HG02642 (cell line): ENCODE measurements at regions not wholly inside any gene's neighbourhood (a gene's known extent, or its start where the extent isn't known, plus 50 kb on each side); places are given as distances from the start of the nearest gene placed in this dataset.
"Not testable (repeated sequence)": the region's sequence is repeated elsewhere in the genome, so short reads cannot be mapped to it uniquely, and the experiment has no call there.

Experiments used
- ATAC-seq: cut with Tn5 transposase; IDR thresholded peaks from one replicate; pipeline ENCODE4 v1.9.1; 2021; ENCODE audit warnings: mild to moderate bottlenecking; ENCODE audit not compliant: unreplicated experiment, poor library complexity

GRCh38 chr15:77844798-77845446, 212.2 kb upstream of the LINGO1 start:
- ATAC-seq = no peak

GRCh38 chr15:77843546-77843945, 210.8 kb upstream of the LINGO1 start:
- ATAC-seq = no peak

- no peak for ATAC-seq
Measured at GRCh38 chr15:77840991-77841775, 208.5 kb upstream of the LINGO1 start.

DNA sequence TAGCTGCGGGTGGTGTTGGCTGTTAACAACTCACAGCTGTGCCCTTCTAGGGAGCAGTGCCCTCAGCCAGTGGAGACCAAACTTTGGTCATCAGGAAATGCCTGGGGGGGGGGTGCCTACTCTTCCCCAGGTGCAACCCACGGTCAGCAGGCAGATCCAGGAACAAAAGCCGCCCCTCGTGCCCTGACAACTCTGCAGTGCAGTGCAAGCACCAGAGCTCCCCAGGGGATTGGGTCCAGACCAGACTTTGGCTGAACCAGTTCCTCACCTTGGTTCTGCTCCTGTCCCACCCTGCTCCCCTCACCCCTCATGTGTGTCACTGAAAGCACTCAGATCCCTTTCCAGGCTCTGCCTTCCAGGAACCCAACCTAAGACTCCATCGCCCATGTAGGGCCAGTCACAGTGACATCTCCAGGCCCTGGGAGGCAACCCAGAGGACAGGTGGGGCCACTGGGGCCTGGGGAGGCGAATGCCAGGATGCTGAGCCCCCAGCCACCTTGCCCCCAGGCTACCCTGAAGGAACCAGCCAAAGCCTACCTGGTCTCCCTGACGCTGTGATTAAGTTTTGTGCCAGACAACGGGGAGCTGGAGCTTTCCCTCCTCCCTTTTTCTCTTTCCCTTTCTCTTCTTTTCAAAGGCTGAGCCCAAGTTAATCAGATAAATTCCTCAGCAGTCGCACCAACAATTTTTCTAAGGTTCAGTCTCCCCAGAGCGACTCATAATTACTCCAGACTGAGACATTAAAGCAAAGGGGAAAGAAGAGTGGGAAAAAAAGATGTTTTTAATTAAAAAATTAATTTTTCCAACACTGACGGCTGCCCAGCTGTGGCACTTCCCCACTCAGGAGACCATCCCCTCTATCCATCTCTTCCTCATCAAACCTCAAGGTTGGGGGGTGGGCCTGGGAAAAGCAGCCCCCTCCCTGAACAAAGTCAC, 207.5 kb upstream of the LINGO1 start:
- no peak for ATAC-seq

GRCh38 chr15:77839456-77839855, 206.7 kb upstream of the LINGO1 start:
- ATAC-seq = no peak

- no peak for ATAC-seq
Measured at GRCh38 chr15:77838595-77838994, 205.9 kb upstream of the LINGO1 start.

DNA sequence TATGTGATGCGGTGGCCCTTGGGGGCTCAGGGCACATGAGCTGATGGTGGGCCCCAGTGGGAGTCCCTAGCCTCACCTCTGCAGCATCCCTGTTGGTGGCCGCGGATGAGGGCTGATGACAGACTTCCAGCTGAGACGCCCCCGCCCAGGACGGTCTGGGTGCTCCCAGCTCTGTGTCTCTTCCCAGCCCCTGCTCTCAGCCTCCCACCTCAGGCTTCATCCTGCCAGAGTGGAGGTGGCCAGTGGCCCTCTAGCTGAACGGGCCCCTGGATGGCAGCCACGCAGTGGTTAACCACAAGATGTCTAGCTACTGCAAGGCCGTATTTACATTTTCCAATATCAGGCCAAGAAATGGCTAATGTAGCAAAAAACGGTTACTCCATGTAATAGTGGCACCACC, 205.3 kb upstream of the LINGO1 start:
- ATAC-seq = no peak

GRCh38 chr15:77837649-77838025, 204.9 kb upstream of the LINGO1 start:
- no peak for ATAC-seq

DNA sequence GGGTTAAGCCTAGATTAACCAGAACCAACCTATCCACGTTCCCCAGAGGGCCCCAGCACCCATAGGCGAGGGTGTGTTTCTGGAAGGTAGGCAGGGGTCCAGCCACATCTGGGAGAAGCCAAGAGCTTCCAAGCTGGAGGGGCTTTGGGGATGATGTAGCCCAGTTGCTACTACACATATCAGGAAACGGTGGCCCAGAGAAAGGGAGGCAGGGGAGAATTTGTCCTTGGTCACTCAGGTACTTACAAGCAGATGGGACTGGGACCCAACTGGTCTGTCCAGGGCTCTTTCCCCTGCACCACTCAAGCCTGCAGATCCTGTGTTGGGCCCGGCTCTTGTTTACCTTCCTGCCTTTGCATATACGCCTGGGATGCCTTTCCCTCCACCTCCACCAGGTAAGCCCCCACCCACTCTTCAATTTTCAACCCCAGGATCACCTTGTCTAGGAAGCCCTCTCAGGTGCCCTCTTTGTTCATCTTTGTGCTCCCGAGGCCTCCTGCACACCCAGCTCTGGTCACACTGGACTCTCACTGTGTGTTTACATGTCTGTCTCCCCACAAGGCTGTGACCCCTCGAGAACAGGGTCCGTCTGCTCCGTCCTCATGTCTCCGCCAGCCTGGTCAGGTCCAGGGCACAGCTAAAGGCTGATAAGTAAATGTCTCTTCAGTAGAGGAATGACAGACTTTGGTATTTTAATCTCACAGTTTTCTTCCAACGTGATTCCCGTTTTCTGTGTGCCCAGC, 204.4 kb upstream of the LINGO1 start:
- no peak for ATAC-seq

GRCh38 chr15:77836121-77836692, 203.5 kb upstream of the LINGO1 start:
- ATAC-seq = no peak

DNA sequence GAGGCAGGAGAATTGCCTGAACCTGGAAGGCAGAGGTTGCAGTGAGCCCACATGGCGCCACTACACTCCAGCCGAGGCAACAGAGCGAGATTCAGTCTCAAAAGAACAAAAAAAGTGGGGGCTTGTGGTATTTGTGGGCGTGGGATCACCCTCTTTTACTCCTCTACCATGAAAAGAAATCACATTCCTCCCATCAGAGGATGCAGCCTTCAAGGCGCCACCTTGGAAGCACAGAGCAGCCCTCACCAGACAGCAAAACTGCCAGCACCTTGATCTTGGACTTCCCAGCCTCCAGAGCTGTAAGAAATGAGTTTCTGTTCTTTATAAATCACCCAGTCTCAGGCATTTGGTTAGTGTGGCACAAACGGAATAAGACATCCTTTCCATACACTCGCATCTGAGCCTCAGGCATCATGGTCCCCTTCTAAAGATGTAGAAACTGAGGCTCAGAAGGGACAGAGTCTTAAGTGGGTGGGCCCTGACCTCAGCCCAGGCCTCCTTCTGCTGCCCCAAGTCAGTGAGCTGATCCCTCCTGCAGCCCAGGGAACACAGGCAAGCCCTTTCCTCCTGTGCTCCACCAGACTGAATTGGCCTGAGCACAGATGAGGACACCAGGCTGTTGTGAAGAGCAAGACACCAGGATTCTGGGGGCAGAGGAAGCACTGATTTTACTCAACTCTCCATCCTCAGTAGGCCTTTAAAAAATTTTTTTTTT, 201.7 kb upstream of the LINGO1 start:
- ATAC-seq = no peak

DNA sequence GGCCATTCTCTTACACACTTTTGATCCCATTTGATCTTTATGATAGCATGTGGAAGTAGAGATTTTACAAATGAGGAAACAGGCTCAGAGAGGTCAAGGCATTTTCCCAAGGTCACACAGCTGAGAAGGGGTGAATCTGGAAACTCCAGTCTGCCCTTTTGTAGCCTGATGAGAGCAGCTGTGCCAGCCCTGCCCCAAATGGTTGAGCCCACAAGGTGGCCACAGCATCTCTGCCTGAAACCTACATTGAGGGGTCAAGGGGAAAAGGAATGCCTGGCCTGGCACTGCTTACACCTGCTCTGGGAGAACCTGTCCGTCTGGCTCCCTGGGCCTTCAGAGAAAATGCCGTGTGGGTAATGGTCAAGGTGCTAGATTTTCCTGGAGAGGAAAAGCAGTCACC, 200.2 kb upstream of the LINGO1 start:
- ATAC-seq = no peak

GRCh38 chr15:77831986-77832385, 199.3 kb upstream of the LINGO1 start:
- no peak for ATAC-seq

- ATAC-seq = no peak
Measured at GRCh38 chr15:77830051-77830468, 197.3 kb upstream of the LINGO1 start.

DNA sequence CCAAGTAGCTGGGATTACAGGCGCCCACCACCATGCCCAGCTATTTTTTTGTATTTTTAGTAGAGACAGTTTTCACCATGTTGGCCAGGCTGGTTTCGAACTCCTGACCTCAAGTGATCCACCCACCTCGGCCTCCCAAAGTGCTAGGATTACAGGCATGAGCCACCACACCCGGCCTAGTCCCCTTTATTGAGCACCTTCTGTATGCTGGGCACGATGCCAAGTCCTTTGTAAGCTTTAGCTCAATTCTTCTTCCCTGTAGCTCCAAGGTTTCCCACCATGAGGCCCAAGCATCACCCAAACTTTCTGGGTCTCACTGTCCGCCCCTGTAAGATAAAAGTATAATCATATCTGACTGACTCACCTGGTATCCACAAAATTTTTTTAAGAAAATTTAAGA, 196.6 kb upstream of the LINGO1 start:
- ATAC-seq = not testable (repeated sequence)

- no peak for ATAC-seq
Measured at GRCh38 chr15:77827860-77828259, 195.1 kb upstream of the LINGO1 start.

- ATAC-seq = no peak
Measured at GRCh38 chr15:77826006-77826695, 193.4 kb upstream of the LINGO1 start.

- ATAC-seq = no peak
Measured at GRCh38 chr15:77825546-77825945, 192.8 kb upstream of the LINGO1 start.

GRCh38 chr15:77825252-77825542, 192.5 kb upstream of the LINGO1 start:
- ATAC-seq = no peak
